Activated CD4-positive, alpha-beta T cell treated with anti-CD3 and anti-CD28 coated beads, Interleukin-2, amount 50 U/mL, for 4 hours (primary cell): ENCODE measurements at regions not wholly inside any gene's neighbourhood (a gene's known extent, or its start where the extent isn't known, plus 50 kb on each side); places are given as distances from the start of the nearest gene placed in this dataset.
"Not testable (repeated sequence)": the region's sequence is repeated elsewhere in the genome, so short reads cannot be mapped to it uniquely, and the experiment has no call there.

Experiments
- DNase-seq, 2 experiments: peaks; one replicate each; pipeline ENCODE4 v3.0.0-alpha.2; 2020

- DNase-seq = not testable (repeated sequence)
These were observed 964.6 kb upstream of the CITED2 start for GRCh38 chr6:140339084-140339483.

DNA sequence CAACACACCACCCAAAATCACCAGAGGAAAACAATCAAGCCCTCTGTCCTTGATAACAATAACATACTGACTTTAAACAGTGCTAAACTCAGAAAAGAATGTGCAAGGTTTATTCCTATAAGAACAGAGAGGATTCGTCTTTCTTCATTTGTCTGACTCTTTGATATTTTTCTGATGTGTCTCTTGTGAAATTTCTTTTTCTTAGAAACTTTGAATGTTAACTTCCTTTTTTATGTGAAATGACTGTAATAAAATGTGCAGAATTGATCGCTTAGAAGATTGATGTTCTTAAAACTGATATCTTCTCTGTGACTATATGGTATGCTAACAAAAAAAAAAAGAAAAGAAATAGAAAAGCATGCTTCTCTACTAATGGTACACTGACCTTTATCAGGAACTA, 947.4 kb upstream of the CITED2 start:
- DNase-seq = no peak

DNA sequence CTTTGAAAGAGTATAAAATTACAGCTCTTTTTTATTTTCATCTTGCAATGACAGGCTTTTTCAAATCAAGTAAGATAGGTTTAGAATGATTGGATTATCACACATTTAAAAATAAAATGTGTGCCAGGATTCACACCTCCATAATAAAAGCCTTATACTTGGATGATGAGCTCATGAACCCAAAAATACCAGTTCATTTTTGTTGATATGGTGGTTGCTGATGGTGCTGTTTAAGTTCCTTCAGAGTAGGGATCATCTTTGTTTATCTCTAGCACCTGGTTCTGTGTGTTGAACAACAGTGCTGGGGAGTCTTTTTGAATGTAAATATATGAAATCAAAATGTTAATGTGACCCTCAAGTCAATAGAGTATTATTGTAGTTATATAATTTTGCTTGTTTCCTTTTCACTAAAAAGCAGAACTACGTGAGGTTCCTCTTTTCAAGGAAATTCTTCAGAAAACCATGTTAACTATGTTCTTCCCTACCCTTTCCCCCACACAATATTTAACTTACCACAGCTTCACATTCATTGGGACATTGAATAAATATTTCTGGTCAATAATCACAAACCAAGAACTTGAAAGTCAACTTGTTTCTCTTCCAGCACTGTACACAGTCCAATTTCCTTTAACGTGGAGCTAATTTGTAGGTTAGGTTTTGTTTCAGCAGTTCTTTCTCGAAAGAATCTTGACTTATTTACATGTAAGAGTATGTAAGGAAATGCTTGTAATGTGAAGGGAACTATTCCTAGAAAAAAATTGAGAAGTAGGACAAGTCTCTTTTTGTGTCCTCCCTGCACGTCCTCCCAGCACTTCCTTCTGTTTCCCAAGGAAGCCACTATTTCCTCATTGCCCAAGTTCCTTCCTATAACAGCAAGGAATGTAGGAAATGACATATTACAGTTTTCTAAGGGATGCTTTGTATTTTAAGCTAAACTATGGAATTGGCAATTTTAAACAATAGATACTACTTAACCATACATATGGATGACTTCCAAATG, 945.9 kb upstream of the CITED2 start:
- no peak for DNase-seq

GRCh38 chr6:140319209-140319608, 944.8 kb upstream of the CITED2 start:
- DNase-seq = no peak

DNA sequence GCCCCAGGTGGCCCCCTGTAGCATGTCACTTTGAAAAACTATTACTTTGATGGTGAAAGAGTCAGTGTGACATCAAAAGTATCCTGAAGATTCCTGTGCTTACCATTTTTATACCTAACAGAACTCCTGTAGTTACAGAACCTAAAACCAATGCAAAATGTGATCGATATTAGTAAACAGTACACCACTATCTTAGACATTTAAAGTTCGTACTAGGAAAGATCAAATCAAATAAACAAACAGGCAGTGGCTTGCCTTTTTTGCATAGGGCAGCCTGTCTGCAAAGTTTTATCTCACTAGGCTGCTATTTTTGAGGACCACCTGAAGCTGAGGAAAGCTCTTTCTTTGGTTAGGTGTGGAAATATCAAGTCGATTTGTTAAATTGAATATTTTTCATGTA, 944.0 kb upstream of the CITED2 start:
- DNase-seq = no peak

GRCh38 chr6:140317950-140318349, 943.5 kb upstream of the CITED2 start:
- no peak for DNase-seq

GRCh38 chr6:140316966-140317365, 942.5 kb upstream of the CITED2 start:
- DNase-seq = no peak

GRCh38 chr6:140314682-140315081, 940.2 kb upstream of the CITED2 start:
- no peak for DNase-seq

GRCh38 chr6:140311146-140311545, 936.7 kb upstream of the CITED2 start:
- DNase-seq = no peak

DNA sequence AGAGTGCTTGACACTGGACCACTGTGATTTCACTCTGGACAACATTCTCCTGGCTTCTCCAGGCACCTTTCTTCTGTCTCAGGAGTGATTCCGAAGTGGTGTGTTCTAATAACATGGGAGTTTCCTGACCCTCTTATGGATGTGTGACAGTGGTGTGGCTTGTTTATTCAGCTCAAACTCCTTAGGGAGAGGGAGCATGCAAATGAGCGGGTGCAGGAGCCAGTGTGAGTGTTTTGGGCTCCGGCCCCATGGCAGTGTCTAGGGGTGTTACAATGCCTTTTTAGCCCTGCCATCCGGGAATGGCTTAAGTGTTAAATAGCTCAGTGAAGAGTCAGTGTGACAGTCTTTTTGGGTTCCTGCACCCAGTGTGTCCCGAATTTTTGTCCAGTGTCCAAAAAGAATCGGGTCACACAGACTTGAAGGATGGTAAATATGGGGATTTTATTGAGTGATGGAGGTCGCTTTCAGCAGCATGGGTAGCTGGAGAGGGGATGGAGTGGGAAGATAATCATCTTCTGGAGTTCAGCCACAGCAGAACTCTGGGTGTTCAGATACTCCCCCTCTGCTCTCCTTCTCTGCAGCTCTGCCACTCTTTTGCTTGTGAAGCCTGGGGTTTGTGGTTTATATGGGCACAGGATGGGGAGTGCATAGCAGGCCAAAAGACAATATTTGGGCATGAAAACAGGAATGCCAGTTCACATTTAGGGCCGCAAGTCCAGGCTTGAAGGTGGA, 928.9 kb upstream of the CITED2 start:
- no peak for DNase-seq

DNA sequence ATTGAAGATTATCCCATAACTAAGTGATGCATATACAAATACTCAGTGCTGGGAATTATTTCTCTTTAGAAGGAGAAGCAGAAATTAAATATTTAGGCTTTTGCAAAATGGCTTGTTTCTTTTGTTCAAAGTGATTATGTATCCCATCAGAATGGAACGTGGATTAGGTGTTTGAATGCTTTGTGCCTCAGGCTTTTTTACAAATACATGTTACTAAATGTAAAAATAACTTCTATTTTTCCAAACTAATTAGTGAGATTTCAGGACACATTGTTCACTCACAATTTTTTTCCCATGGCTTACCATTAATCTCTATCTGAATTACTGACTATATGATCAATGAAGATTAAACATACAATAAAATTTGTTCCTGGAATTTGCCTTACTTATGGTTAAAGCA, 925.9 kb upstream of the CITED2 start:
- DNase-seq = no peak

- DNase-seq = no peak
These were observed 914.7 kb upstream of the CITED2 start for GRCh38 chr6:140289186-140289585.

DNA sequence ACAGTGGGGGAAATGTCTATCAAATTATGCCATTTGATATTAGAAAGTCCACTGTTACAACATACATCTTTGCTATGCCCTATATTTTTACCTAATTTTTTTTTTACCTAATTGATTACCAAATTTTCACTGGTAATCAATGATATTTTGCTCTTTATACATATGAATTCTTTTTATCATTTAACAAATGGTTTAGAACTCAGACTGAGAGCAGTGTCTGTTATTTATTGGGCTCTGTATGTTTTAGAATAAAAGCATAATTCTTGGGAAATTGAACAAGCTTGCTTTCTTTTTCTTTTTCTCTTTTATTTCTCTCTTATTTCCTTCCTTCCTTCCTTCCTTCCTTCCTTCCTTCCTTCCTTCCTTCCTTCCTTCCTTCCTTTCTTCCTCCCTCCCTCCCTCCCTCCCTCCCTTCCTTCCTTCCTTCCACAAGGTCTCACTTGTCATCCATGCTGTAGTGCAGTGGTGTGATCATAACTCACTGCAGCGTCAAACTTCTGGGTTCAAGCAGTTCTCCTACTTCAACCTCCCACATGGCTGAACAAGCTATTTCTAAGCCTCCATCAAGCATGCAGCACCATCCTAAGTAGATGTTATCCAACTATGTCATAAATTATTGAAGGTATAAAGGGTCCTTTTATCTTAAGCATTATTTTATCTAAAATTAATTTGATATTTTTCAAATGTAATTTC, 911.7 kb upstream of the CITED2 start:
- no peak for DNase-seq

GRCh38 chr6:140285471-140285870, 911.0 kb upstream of the CITED2 start:
- DNase-seq = no peak

- DNase-seq = no peak
These were observed 910.4 kb upstream of the CITED2 start for GRCh38 chr6:140284871-140285270.

- no peak for DNase-seq
These were observed 908.7 kb upstream of the CITED2 start for GRCh38 chr6:140283197-140283596.

DNA sequence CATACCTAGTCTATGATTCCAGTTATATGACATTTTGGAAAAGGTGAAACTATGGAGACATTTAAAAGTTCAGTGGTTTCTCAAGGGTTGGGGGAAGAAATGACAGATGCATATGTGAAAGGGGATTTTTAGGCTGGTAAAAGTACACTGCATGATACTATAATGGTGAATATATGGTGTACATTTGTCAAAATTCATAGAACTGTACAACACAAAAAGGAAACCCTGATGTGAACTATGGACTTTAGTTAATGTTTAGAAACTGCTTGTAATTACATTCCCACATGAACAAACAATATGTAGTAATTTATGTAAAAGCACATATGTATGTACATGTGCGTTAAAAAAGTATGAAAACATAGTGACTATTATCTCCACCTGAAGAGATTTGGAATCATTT, 907.3 kb upstream of the CITED2 start:
- DNase-seq = no peak

GRCh38 chr6:140281236-140281635, 906.8 kb upstream of the CITED2 start:
- no peak for DNase-seq

DNA sequence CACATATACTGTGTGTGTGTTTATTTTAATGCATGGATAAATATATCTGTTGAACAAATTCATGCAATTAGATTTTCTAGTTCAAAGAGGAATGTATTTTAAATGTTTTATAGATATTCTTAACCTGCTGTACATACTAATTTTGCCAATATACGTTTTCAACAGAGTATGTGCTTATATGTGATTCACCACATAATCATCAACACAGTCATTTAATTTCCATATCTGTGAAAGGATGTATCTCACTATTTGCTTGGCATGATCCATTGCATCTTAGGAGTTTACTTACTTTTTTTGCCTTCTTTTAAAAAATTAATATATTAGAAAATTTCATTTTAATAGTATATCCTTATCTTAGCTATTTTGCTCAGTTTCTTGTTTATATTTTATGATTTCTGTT, 902.3 kb upstream of the CITED2 start:
- no peak for DNase-seq

GRCh38 chr6:140276133-140276532, 901.7 kb upstream of the CITED2 start:
- no peak for DNase-seq

GRCh38 chr6:140275725-140276124, 901.3 kb upstream of the CITED2 start:
- DNase-seq = no peak

GRCh38 chr6:140274548-140274947, 900.1 kb upstream of the CITED2 start:
- no peak for DNase-seq

- DNase-seq = no peak
These were observed 897.4 kb upstream of the CITED2 start for GRCh38 chr6:140271759-140272377.
